ENCODE measurements at regions not wholly inside any gene's neighbourhood (a gene's known extent, or its start where the extent isn't known, plus 50 kb on each side); places are given as distances from the start of the nearest gene placed in this dataset.

DNA sequence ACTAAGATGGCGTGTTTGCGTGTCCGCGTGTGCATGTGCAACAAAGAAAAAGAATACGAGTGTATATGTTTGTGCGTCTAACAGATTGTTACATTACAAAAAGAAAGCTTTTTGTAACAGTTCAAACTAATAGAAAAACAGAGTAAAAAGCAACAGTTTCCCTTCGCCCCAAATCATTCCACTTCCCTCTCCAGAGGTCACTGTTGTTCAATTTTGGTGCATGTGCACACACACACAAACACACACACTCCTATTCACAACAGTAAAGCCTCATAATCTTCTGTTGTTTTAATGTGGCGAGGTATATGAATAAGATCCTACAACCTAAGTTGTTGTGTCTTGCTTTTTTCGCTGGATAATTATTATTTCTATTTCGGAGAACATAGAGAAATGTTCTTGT, 357.3 kb upstream of the SLC8A1 start:
- Mint-ChIP-seq H3K27ac (no peak overlapping the region), H3K9me3 (no peaks in the 10 kb centered on the region), H3K36me3 (no peaks in the 10 kb centered on the region)
- no peak for DNase-seq (ENCODE audit: low spot score in 2 of 2)
- ATAC-seq, result no peak

DNA sequence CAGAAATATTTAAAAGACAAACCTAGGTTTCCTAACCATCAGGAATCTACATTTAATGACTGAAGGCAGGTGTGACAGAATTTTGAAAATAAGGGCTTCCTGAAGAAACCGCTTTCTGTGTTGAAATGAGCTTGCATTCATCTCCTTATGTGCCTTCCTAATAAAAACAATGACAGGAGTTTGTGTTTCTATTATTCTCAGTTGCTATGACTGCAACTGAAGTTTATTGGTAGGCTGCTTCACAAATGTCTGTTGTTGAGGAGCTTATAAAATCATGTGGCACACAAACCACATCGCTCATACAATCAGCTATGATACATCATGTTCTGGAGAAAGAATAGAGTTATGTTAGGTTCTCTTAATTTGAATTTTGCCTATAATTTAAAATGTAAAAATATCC, 362.7 kb upstream of the SLC8A1 start:
- H3K27ac Mint-ChIP-seq, result no peak overlapping the region
- DNase-seq (ENCODE audit: low spot score in 2 of 2), result no peak

DNA sequence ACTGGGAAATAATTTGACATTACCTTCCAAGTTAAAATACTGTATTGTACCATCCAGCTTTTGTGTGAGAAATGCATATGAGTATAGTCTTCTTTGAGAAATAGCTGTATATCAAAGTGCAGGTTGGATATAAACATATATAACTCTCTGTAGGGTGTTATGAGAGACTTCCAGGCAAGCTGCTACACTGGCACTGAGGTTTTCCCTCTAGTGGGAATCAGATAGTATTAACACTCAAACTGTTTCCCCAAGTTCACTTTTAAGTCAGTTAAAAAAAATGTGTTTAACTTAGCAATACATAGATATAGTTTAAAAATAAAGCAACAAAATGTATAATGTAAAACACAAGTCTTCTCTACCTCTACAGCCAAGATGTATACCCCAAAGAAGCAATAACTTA, 368.4 kb upstream of the SLC8A1 start:
- Mint-ChIP-seq H3K36me3 (no peaks in the 10 kb centered on the region), H3K27ac (no peak overlapping the region), H3K9me3 (peaks cover 4 to 8% of the 10 kb centered on the region in 2 donors)
- no peak for ATAC-seq
- DNase-seq (ENCODE audit: low spot score in 2 of 2), result no peak

More for the DNA sequence above, 362.7 kb upstream of the SLC8A1 start:
- ATAC-seq, result no peak
- Mint-ChIP-seq H3K9me3 (peaks cover 0 to 5% of the 10 kb centered on the region in 2 donors), H3K36me3 (no peaks in the 10 kb centered on the region)

DNA sequence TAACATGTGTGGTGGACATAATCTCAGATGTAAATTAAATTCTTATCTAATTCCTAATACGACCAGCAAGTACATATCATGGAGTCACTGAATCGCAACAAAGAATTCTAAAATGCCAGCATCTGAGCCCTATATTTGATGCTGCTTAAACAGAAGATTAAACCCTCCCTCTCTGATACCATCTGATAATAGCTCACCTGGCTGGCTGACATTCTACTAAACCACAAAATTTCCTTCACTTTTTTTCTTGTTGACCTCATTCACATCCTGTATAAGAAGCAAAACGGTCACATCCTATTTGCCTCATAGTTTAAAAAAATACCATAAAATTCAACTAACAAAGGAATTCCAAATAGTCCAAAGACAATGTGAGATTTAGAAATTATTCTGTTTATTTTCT, 371.6 kb upstream of the SLC8A1 start:
- DNase-seq (ENCODE audit: low spot score in 2 of 2) (no peak), ATAC-seq (no peak)
- Mint-ChIP-seq H3K9me3 (peaks cover 4% of the 10 kb centered on the region in 2 donors), H3K36me3 (no peaks in the 10 kb centered on the region), H3K27ac (no peak overlapping the region)

DNA sequence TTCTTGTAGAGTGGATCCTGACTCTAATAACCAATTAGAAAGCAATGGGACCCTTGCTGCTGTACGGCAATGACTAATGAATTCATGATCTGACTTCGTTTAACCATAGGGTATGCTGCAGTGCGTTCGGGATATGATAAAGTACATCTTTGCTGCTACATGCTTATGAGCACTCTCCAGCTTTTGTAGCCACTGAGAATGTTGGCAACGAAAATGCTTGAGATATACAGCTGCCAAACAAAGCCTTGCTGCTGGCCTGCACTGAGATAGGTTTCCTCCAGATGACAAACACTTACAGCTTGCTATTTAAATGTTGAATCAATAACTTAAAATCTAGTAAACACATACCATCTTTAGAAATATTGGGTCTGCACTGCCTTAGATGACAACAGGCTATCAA, 372.4 kb upstream of the SLC8A1 start:
- Mint-ChIP-seq H3K36me3 (no peaks in the 10 kb centered on the region), H3K27ac (no peak overlapping the region), H3K9me3 (peaks cover 4% of the 10 kb centered on the region in 2 donors)
- DNase-seq (ENCODE audit: low spot score in 2 of 2), result no peak
- no peak for ATAC-seq

DNA sequence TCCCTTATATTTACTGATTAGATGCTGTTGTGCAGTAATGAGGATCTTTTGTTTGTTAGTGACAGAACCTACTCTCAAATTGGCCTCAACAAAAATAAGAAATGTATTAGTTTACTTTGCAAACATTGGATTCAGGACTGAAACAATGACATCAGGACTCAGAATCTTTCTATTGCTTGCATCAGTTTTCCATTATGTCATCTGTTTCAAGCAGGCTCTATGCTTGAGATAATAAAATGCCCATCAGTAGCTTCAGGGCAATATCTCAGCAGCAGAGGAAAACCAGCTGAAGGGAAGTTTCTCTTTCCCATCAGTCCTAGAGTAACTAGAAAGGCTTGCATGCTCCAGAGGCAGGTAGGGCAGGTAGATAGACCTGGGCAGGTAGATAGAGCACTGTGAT, 375.5 kb upstream of the SLC8A1 start:
- ATAC-seq (no peak), DNase-seq (ENCODE audit: low spot score in 2 of 2) (no peak)
- Mint-ChIP-seq H3K9me3 (peaks cover 4% of the 10 kb centered on the region in 2 donors), H3K36me3 (no peaks in the 10 kb centered on the region), H3K27ac (no peak overlapping the region)

DNA sequence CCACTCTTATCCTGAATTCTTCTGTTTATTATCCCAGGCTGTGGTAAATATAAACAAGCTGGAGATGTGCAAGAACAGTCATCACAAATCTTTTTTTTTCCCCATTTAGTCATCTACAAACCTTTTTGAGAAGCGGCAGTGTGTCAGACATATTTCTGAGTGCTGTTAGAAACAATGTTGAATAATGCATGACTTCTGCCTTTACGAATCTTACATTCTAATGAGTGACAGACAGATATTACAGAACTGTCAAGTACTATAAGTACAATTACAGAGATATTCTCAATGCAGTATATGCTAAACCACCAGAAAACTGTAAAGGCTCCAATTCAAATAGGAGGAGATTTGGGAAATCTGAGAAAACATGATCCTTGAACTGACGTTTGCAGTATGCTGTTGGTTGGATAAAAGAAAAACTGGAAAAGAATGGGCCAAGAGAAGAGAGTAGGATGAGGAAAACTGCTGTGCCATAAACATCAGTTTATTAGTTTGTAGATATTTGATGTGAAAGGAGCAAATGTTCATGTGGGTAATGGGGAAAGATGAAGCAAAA, 379.5 kb upstream of the SLC8A1 start:
- H3K9me3 Mint-ChIP-seq, result peaks cover 6 to 10% of the 10 kb centered on the region in 2 donors
- no peaks in the 10 kb centered on the region for H3K36me3 Mint-ChIP-seq
- no peak overlapping the region for H3K27ac Mint-ChIP-seq
- DNase-seq (ENCODE audit: low spot score in 2 of 2) (no peak), ATAC-seq (no peak)

DNA sequence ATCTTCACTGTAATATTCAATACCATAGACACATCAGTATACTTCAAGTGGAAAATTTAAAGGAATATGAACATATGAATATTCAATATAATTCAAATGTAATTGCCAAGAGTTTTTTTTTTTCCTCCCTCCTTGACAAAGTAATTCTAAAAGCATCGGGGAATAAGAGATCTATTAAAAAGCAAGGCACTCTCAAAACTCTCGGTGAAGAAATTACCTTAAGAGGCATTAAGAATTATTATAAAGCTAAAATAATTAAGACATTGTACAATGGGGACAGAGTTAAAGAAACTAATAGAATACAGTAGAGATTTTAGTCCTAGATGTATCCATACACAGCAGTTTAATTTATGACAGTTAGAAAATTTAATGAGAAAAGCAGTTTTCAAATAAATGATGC, 390.0 kb upstream of the SLC8A1 start:
- H3K36me3 Mint-ChIP-seq, result no peaks in the 10 kb centered on the region
- DNase-seq (ENCODE audit: low spot score in 2 of 2) (no peak), ATAC-seq (no peak)
- H3K27ac Mint-ChIP-seq, result no peak overlapping the region
- peaks cover 0 to 2% of the 10 kb centered on the region in 2 donors for H3K9me3 Mint-ChIP-seq

DNA sequence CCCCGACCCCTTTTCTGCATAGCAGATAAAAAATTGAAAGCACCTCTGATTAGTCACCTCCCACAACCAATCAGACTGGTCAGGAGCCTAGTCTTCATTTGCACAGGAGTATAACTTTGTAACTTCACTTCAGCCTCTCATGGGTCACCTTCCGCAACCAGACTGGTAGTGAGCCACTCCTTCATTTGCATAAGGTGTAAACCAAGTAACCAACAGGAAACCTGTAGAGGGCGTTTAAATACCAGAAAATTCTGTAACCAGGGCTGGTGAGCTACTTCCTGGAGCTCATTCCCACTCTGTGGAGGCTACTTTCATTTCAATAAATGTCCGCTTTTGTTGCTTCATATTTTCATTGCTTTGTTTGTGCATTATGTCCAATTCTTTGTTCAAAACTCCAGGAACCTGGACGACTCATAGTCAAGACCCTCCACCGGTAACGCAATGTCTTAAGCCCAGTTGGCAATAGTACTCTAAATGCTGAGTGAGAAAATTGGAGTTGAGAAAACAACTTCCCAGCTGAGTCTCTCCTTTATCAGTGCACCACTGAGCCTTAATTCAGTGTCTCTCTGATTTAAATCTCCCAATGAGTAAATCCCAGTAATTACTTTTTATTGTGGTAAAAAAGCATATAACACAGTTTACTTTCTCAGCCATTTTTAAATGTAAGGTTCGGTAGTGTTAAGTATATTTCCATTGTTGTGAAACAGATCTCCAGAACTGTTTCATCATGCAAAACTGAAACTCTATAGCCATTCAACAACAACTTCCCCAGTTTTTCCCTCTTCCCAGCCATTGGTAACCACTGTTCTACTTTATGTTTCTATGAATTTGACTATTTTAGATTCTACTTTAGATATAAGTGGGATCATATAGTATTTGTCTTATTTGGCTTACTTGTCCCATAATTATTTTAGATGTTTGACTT, 392.7 kb upstream of the SLC8A1 start:
- DNase-seq (ENCODE audit: low spot score in 2 of 2) (no peak), ATAC-seq (no peak)
- Mint-ChIP-seq H3K9me3 (peaks cover 0 to 4% of the 10 kb centered on the region in 2 donors), H3K36me3 (no peaks in the 10 kb centered on the region), H3K27ac (no peak overlapping the region)

DNA sequence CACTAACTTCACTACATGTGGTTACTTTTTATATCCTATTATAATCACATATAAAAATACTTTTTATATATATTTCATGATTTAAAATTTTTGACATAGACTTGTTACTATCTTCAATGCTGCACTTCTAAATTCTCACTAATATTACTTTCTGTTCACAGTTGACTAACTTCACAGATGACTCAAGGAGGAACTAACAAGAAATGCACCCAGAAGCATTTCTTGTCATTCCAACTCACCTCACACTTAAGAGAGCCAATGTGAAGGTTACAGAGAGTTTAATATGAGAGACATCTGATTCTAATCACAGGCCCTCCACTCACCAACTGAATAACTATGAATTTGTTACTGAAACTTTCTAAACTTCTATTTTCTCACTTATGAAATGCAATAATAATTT, 399.8 kb upstream of the SLC8A1 start:
- Mint-ChIP-seq H3K27ac (no peak overlapping the region), H3K36me3 (peaks cover 0 to 7% of the 10 kb centered on the region in 2 donors), H3K9me3 (peaks cover 12 to 17% of the 10 kb centered on the region in 2 donors)
- no peak for DNase-seq (ENCODE audit: low spot score in 2 of 2)
- ATAC-seq, result no peak

DNA sequence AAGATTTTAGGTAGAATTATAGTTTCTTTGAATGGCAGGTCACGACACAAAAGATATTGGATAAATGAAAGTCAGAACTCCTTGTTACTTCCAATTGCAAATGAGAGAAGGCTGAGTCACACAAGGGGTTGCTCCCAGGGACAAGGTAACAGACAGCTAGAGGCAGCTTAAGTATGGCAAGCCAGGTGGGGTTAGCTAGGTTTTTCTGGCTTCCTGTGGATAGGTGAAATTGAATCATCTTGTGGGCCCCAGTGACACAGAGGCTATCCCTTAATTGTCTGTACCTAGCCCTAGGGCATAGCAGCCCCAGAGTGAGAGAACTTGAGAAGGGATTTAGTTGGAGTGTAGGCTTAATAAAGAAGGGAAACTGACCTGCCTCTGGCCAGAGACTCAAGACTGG, 407.7 kb upstream of the SLC8A1 start:
- H3K9me3 Mint-ChIP-seq, result peaks cover 4 to 6% of the 10 kb centered on the region in 2 donors
- DNase-seq (ENCODE audit: low spot score in 2 of 2) (no peak), ATAC-seq (no peak)
- no peaks in the 10 kb centered on the region for H3K36me3 Mint-ChIP-seq
- no peak overlapping the region for H3K27ac Mint-ChIP-seq

DNA sequence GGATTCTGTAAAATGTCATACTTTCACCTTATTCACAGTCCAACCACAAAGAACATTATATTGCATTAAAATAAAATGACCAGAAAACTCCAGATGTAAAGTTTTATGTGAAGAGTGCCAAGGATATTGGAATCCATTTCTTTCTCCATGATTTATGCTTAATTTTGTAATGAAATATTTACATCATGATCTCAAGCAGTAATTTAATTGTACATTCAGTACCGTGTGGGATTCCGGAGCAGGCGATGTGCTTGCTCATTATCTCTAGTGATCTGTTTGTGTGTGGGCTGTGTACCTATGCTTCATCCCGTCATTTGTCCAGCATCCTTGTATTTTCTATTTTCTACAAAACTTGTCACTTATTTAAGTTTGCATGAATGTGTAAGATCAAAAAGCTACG, 415.9 kb upstream of the SLC8A1 start:
- Mint-ChIP-seq H3K36me3 (no peaks in the 10 kb centered on the region), H3K27ac (no peak overlapping the region), H3K9me3 (peaks cover 4 to 10% of the 10 kb centered on the region in 2 donors)
- DNase-seq (ENCODE audit: low spot score in 2 of 2) (no peak), ATAC-seq (no peak)

DNA sequence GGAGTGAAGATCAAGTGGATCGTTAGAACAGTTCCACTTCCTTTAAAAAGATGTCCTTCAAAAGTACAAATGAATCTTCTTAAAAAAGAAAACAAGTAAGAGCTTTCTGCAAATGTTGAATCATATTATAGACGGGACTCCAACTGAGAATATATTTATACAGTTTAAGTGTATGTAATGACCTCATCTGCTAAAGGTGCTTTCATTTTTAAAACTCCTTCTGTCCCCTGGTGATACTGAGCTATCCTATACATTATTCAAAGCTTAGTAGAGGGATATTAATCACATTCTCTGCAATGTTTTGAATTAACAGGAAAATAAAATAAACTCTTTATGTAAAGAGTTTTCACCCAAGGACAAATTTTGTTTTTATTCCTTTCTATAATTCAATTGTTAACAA, 420.7 kb upstream of the SLC8A1 start:
- Mint-ChIP-seq H3K9me3 (peaks cover 0 to 6% of the 10 kb centered on the region in 2 donors), H3K27ac (no peak overlapping the region), H3K36me3 (no peaks in the 10 kb centered on the region)
- no peak for ATAC-seq
- DNase-seq (ENCODE audit: low spot score in 2 of 2), result no peak

DNA sequence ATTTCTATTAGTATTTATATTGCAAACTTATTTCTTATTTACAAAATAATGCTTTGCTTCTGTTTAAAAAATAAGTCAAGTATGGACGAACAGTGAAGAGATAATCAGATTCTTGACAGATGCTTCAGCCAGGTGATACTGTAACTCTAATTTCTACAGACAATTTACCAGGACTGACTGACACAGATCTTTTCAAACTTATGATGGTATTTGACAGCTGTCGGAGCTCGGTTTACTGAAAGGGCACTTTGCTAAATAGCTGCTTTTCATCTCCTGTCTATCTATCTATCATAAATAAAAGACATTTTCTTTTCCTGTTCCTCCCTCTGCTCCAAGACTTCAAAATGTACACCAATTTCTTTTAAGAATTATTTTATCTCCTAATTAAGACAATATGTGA, 422.5 kb upstream of the SLC8A1 start:
- no peak for ATAC-seq
- H3K36me3 Mint-ChIP-seq, result no peaks in the 10 kb centered on the region
- H3K9me3 Mint-ChIP-seq, result peaks cover 0 to 11% of the 10 kb centered on the region in 2 donors
- no peak for DNase-seq (ENCODE audit: low spot score in 2 of 2)
- H3K27ac Mint-ChIP-seq, result no peak overlapping the region

DNA sequence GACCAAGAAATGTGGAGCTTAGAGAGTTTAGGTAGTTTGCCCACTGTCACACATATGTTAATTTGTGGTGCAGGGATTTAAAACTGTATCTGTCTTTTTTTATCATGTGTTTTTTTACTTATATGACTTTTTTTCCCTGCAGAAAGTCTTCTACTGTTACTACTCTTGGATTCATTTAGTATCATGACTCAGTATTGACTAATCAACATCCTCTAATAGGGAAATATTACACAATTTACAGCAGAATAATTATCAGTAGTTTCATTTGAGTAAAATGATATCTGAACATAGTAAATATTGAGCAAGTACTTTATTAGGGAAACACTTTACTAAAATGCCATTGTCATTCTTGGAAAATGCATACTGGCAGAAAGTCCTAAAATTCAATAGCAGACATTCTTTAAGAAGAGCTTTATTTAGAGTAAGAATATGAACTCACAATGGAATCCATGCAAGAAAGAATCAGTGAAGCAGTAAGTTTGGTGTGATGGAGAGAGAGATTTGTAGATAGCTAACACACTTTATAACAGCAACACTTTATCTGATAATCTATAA, 425.9 kb upstream of the SLC8A1 start:
- DNase-seq (ENCODE audit: low spot score in 2 of 2), result no peak
- Mint-ChIP-seq H3K9me3 (peaks cover 0 to 5% of the 10 kb centered on the region in 2 donors), H3K36me3 (no peaks in the 10 kb centered on the region), H3K27ac (no peak overlapping the region)
- ATAC-seq, result no peak

DNA sequence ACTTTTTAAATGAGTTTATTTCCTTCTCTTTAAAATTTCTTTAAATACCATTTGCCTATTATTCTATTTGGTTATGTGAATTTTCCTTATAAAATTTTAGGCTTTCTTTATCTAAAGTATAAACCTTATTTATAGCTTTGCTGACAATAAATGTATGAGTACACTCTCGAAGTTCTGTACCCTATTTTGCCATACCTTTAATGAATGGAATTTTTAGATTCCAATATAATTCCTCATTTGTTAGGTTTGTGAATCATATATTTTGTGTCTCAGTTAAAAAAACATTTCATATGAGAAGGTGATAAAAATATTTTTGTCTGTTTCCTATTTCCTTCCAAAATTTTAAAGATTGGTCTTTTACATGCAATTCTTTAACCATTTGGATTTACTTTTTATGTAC, 427.4 kb upstream of the SLC8A1 start:
- DNase-seq (ENCODE audit: low spot score in 2 of 2) (no peak), ATAC-seq (no peak)
- Mint-ChIP-seq H3K36me3 (no peaks in the 10 kb centered on the region), H3K27ac (no peak overlapping the region), H3K9me3 (peaks cover 0 to 5% of the 10 kb centered on the region in 2 donors)

DNA sequence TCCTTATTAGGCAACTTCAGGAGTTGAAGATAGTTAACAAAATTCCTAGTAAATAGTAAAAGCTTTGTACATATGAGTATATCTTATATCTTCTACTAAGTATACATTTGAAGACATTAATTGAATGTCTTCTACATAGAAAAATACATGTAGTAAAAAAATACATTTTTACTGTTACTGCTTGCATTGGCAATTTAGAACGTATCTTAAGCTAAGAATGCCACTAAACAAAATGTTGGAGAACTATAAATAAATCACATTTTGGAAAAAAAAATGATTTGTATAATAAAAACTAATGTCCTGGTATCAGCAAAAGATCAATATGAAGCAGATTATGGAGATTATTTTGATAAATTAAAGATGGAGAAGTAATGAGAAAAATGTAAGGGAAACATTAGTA, 434.2 kb upstream of the SLC8A1 start:
- ATAC-seq (no peak), DNase-seq (ENCODE audit: low spot score in 2 of 2) (no peak)
- peaks cover 0 to 7% of the 10 kb centered on the region in 2 donors for H3K9me3 Mint-ChIP-seq
- no peaks in the 10 kb centered on the region for H3K36me3 Mint-ChIP-seq
- H3K27ac Mint-ChIP-seq, result no peak overlapping the region

DNA sequence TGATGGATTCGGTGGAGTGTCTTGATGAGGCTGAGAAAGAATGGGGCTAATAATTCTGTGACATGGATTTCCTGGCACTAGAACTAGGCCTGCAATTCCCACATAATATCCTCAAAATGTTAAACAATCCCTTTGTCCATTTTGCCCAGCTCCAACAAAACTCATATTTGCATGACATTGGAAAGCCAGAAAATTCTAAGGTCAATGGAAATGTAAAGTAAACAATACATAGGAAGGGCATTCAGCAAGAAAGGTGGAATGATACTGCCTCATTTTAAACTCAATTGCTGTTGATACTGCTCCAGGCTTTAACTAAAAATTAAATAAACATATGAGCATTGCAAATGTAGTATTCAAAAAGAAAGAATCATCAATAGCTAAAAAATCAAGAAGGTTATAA, 434.8 kb upstream of the SLC8A1 start:
- no peak for ATAC-seq
- no peak for DNase-seq (ENCODE audit: low spot score in 2 of 2)
- no peak overlapping the region for H3K27ac Mint-ChIP-seq
- no peaks in the 10 kb centered on the region for H3K36me3 Mint-ChIP-seq
- H3K9me3 Mint-ChIP-seq, result peaks cover 0 to 7% of the 10 kb centered on the region in 2 donors
